ENCODE measurements at regions not wholly inside any gene's neighbourhood (a gene's known extent, or its start where the extent isn't known, plus 50 kb on each side); places are given as distances from the start of the nearest gene placed in this dataset.

GRCh38 chr3:194844046-194844445 is 158.4 kb downstream of the FAM43A start:
- no peak for TF ChIP-seq POLR2A (IDR thresholded peaks at IDR 0.05; ENCODE audit: low read depth, low read length)
- no peak for TF ChIP-seq TAF1 (IDR thresholded peaks at IDR 0.05; ENCODE audit: borderline replicate concordance, low read depth, low read length)
- TF ChIP-seq POLR2AphosphoS5 (IDR thresholded peaks at IDR 0.05; ENCODE audit: low read depth, low read length): no peak
- FAIRE-seq: no peak
- no peak for DNase-seq (ENCODE audit: insufficient read length)

- no peak for TF ChIP-seq POLR2A (IDR thresholded peaks at IDR 0.05; ENCODE audit: low read depth, low read length)
- no peak for TF ChIP-seq TAF1 (IDR thresholded peaks at IDR 0.05; ENCODE audit: borderline replicate concordance, low read depth, low read length)
- TF ChIP-seq POLR2AphosphoS5 (IDR thresholded peaks at IDR 0.05; ENCODE audit: low read depth, low read length): no peak
- FAIRE-seq: no peak
- no peak for DNase-seq (ENCODE audit: insufficient read length)
These were observed 163.6 kb downstream of the FAM43A start for GRCh38 chr3:194849166-194849875.

- no peak for DNase-seq (ENCODE audit: insufficient read length)
These were observed 165.6 kb downstream of the FAM43A start for GRCh38 chr3:194851254-194851653.

GRCh38 chr3:194851941-194852340 is 166.3 kb downstream of the FAM43A start:
- FAIRE-seq (no peak), DNase-seq (ENCODE audit: insufficient read length) (no peak)
- TF ChIP-seq TAF1 (IDR thresholded peaks at IDR 0.05; ENCODE audit: borderline replicate concordance, low read depth, low read length): no peak

More at GRCh38 chr3:194851254-194851653, 165.6 kb downstream of the FAM43A start:
- TF ChIP-seq POLR2A (IDR thresholded peaks at IDR 0.05; ENCODE audit: low read depth, low read length) (no peak), POLR2AphosphoS5 (IDR thresholded peaks at IDR 0.05; ENCODE audit: low read depth, low read length) (no peak), TAF1 (IDR thresholded peaks at IDR 0.05; ENCODE audit: borderline replicate concordance, low read depth, low read length) (no peak)
- FAIRE-seq: no peak

GRCh38 chr3:194852345-194852744 is 166.7 kb downstream of the FAM43A start:
- no peak for DNase-seq (ENCODE audit: insufficient read length)
- no peak for FAIRE-seq
- TF ChIP-seq TAF1 (IDR thresholded peaks at IDR 0.05; ENCODE audit: borderline replicate concordance, low read depth, low read length): no peak
- no peak for TF ChIP-seq POLR2A (IDR thresholded peaks at IDR 0.05; ENCODE audit: low read depth, low read length)

- DNase-seq (ENCODE audit: insufficient read length) (no peak), FAIRE-seq (no peak)
These were observed 167.3 kb downstream of the FAM43A start for GRCh38 chr3:194852831-194853508.

GRCh38 chr3:194854206-194854605 is 168.5 kb downstream of the FAM43A start:
- no peak for DNase-seq (ENCODE audit: insufficient read length)
- no peak for TF ChIP-seq POLR2AphosphoS5 (IDR thresholded peaks at IDR 0.05; ENCODE audit: low read depth, low read length)
- no peak for TF ChIP-seq TAF1 (IDR thresholded peaks at IDR 0.05; ENCODE audit: borderline replicate concordance, low read depth, low read length)
- TF ChIP-seq POLR2A (IDR thresholded peaks at IDR 0.05; ENCODE audit: low read depth, low read length): no peak
- no peak for FAIRE-seq

More at GRCh38 chr3:194852831-194853508, 167.3 kb downstream of the FAM43A start:
- no peak for TF ChIP-seq POLR2AphosphoS5 (IDR thresholded peaks at IDR 0.05; ENCODE audit: low read depth, low read length)
- no peak for TF ChIP-seq POLR2A (IDR thresholded peaks at IDR 0.05; ENCODE audit: low read depth, low read length)
- TF ChIP-seq TAF1 (IDR thresholded peaks at IDR 0.05; ENCODE audit: borderline replicate concordance, low read depth, low read length): no peak

- DNase-seq (ENCODE audit: insufficient read length): no peak
- TF ChIP-seq POLR2A (IDR thresholded peaks at IDR 0.05; ENCODE audit: low read depth, low read length) (no peak), POLR2AphosphoS5 (IDR thresholded peaks at IDR 0.05; ENCODE audit: low read depth, low read length) (no peak), TAF1 (IDR thresholded peaks at IDR 0.05; ENCODE audit: borderline replicate concordance, low read depth, low read length) (no peak)
- FAIRE-seq: no peak
These were observed 169.1 kb downstream of the FAM43A start for GRCh38 chr3:194854659-194855390.

GRCh38 chr3:194856296-194856695 is 170.6 kb downstream of the FAM43A start:
- FAIRE-seq: no peak

GRCh38 chr3:194857469-194858113 is 171.9 kb downstream of the FAM43A start:
- TF ChIP-seq POLR2AphosphoS5 (IDR thresholded peaks at IDR 0.05; ENCODE audit: low read depth, low read length) (no peak), TAF1 (IDR thresholded peaks at IDR 0.05; ENCODE audit: borderline replicate concordance, low read depth, low read length) (no peak)
- no peak for DNase-seq (ENCODE audit: insufficient read length)
- no peak for FAIRE-seq

More at GRCh38 chr3:194856296-194856695, 170.6 kb downstream of the FAM43A start:
- TF ChIP-seq TAF1 (IDR thresholded peaks at IDR 0.05; ENCODE audit: borderline replicate concordance, low read depth, low read length) (no peak), POLR2A (IDR thresholded peaks at IDR 0.05; ENCODE audit: low read depth, low read length) (no peak), POLR2AphosphoS5 (IDR thresholded peaks at IDR 0.05; ENCODE audit: low read depth, low read length) (no peak)
- DNase-seq (ENCODE audit: insufficient read length): no peak

GRCh38 chr3:194858382-194858781 is 172.7 kb downstream of the FAM43A start:
- DNase-seq (ENCODE audit: insufficient read length) (no peak), FAIRE-seq (no peak)
- TF ChIP-seq POLR2AphosphoS5 (IDR thresholded peaks at IDR 0.05; ENCODE audit: low read depth, low read length) (no peak), TAF1 (IDR thresholded peaks at IDR 0.05; ENCODE audit: borderline replicate concordance, low read depth, low read length) (no peak), POLR2A (IDR thresholded peaks at IDR 0.05; ENCODE audit: low read depth, low read length) (no peak)
